ENCODE measurements at regions not wholly inside any gene's neighbourhood (a gene's known extent, or its start where the extent isn't known, plus 50 kb on each side); places are given as distances from the start of the nearest gene placed in this dataset.

- no peak for TF ChIP-seq POLR2A (IDR thresholded peaks at IDR 0.05)
- no peak for TF ChIP-seq CTCF (IDR thresholded peaks at IDR 0.05 in 4 of 5, conservative IDR thresholded peaks at IDR 0.05 in 1 of 5)
Measured at GRCh38 chr2:7346336-7346735, 429.1 kb downstream of the RNF144A start.
